Body of pancreas (tissue), 4 donors: ENCODE measurements at regions not wholly inside any gene's neighbourhood (a gene's known extent, or its start where the extent isn't known, plus 50 kb on each side); places are given as distances from the start of the nearest gene placed in this dataset.

Source experiments
- CTCF ChIP-seq, 7 experiments: fragments of 450-650 bp in 4 of 7; fragments of 200-600 bp in 3 of 7; sonication (generic) in 3 of 7; IDR thresholded peaks; one replicate each; pipeline ENCODE4 v1.5.1; 2016 to 2019; ENCODE audit warnings: antibody characterized with exemption in 7 of 7
- POLR2A ChIP-seq, 3 donors: fragments of 450-650 bp; IDR thresholded peaks; one replicate each; pipeline ENCODE4 v1.6.1; 2016; ENCODE audit warnings: antibody characterized with exemption in 3 of 3, mild to moderate bottlenecking in 2 of 3

- TF ChIP-seq CTCF (IDR thresholded peaks at IDR 0.05), result no peak
- no peak for TF ChIP-seq POLR2A (IDR thresholded peaks at IDR 0.05)
These were observed 132.6 kb upstream of the ANK2 start for GRCh38 chr4:112916868-112917267.
